ENCODE measurements at regions not wholly inside any gene's neighbourhood (a gene's known extent, or its start where the extent isn't known, plus 50 kb on each side); places are given as distances from the start of the nearest gene placed in this dataset.

- no peaks in the 10 kb centered on the region for H3K9me3 ChIP-seq
Measured at GRCh38 chr3:70752051-70752450, 439.6 kb upstream of the MDFIC2 start.

GRCh38 chr3:70749122-70749521 is 436.7 kb upstream of the MDFIC2 start:
- WGBS, 2 donors: 66 to 67% methylated on average over 4 of the region's 4 CpGs
- Histone ChIP-seq H3K4me1 (no peaks in the 10 kb centered on the region), H3K9me3 (no peaks in the 10 kb centered on the region), H3K27ac (no peak overlapping the region), H3K36me3 (no peaks in the 10 kb centered on the region), H3K4me3 (replicated peaks in 1 of 3) (no peak overlapping the region), H3K27me3 (no peaks in the 10 kb centered on the region)
- DNase-seq: no peak
- TF ChIP-seq POLR2A (IDR thresholded peaks at IDR 0.05) (no peak), CTCF (IDR thresholded peaks at IDR 0.05) (no peak)
- intact Hi-C loops (cut with DNase I): no loop called here

More at GRCh38 chr3:70752051-70752450, 439.6 kb upstream of the MDFIC2 start:
- no peak for DNase-seq
- no peaks in the 10 kb centered on the region for H3K36me3 ChIP-seq
- no peak overlapping the region for H3K4me3 ChIP-seq (replicated peaks in 1 of 3)
- 96 to 98% methylated on average over 5 of the region's 5 CpGs for WGBS, 2 donors
- no peak overlapping the region for H3K27ac ChIP-seq
- TF ChIP-seq POLR2A (IDR thresholded peaks at IDR 0.05) (no peak), CTCF (IDR thresholded peaks at IDR 0.05) (no peak)
- intact Hi-C loops (cut with DNase I): no loop called here
- H3K27me3 ChIP-seq: no peaks in the 10 kb centered on the region
- no peaks in the 10 kb centered on the region for H3K4me1 ChIP-seq

GRCh38 chr3:70748593-70748992 is 436.2 kb upstream of the MDFIC2 start:
- WGBS, 2 donors: 85 to 89% methylated on average over 5 of the region's 5 CpGs
- no peaks in the 10 kb centered on the region for H3K4me1 ChIP-seq
- no peaks in the 10 kb centered on the region for H3K9me3 ChIP-seq
- H3K27me3 ChIP-seq: no peaks in the 10 kb centered on the region
- TF ChIP-seq POLR2A (IDR thresholded peaks at IDR 0.05) (no peak), CTCF (IDR thresholded peaks at IDR 0.05) (no peak)
- intact Hi-C loops (cut with DNase I): no loop called here
- DNase-seq: no peak
- H3K4me3 ChIP-seq (replicated peaks in 1 of 3): no peak overlapping the region
- H3K27ac ChIP-seq: no peak overlapping the region
- H3K36me3 ChIP-seq: no peaks in the 10 kb centered on the region

GRCh38 chr3:70747847-70748246 is 435.4 kb upstream of the MDFIC2 start:
- Histone ChIP-seq H3K36me3 (no peaks in the 10 kb centered on the region), H3K9me3 (no peaks in the 10 kb centered on the region), H3K27ac (no peak overlapping the region), H3K4me1 (no peaks in the 10 kb centered on the region), H3K27me3 (no peaks in the 10 kb centered on the region), H3K4me3 (replicated peaks in 1 of 3) (no peak overlapping the region)
- TF ChIP-seq CTCF (IDR thresholded peaks at IDR 0.05) (no peak), POLR2A (IDR thresholded peaks at IDR 0.05) (no peak)
- intact Hi-C loops (cut with DNase I): no loop called here
- DNase-seq: no peak
- WGBS, 2 donors: 72 to 73% methylated on average over 4 of the region's 4 CpGs

DNA sequence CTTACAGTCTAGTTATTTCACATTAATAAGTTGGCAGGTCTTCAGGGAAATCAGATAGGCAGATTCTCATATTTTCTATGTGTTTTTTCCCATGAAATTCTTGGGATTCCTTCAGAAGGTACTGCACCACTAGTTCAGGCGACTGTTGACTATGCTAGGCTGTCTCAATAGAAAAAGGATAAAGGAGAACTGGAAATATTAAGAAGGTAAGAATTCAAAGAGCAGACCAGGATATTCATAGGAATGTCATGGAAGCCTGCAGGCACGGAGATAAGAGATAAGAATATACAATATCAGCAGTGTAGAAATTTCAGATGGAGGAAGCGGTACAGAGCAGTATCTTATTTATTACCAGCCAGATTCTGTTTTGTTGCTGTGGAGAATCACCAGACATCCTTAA is 432.1 kb upstream of the MDFIC2 start:
- Histone ChIP-seq H3K4me1 (no peaks in the 10 kb centered on the region), H3K27me3 (no peaks in the 10 kb centered on the region), H3K9me3 (no peaks in the 10 kb centered on the region), H3K27ac (no peak overlapping the region), H3K4me3 (replicated peaks in 1 of 3) (no peak overlapping the region), H3K36me3 (no peaks in the 10 kb centered on the region)
- WGBS, 2 donors: 88 to 90% methylated on average over 3 of the region's 3 CpGs
- intact Hi-C loops (cut with DNase I): no loop called here
- no peak for TF ChIP-seq POLR2A (IDR thresholded peaks at IDR 0.05)
- no peak for TF ChIP-seq CTCF (IDR thresholded peaks at IDR 0.05)
- DNase-seq: no peak

Measured in thyroid gland (tissue), 4 donors.